CD4-positive, alpha-beta T cell (primary cell): ENCODE measurements at regions not wholly inside any gene's neighbourhood (a gene's known extent, or its start where the extent isn't known, plus 50 kb on each side); places are given as distances from the start of the nearest gene placed in this dataset.

ENCODE experiments used
- ATAC-seq: fragments of 200-7000 bp; cut with Tn5 transposase; one replicate; pipeline ENCODE4 v1.10.0; 2022; ENCODE audit warnings: mild to moderate bottlenecking; ENCODE audit not compliant: poor library complexity
- CTCF ChIA-PET: fragments of 350-600 bp; sonication (Branson Sonifier 250); formaldehyde crosslinking; loops from one replicate; lab custom pipeline; 2021; ENCODE audit warnings: antibody characterized with exemption, inconsistent platforms; lab: Charles Lee
- POLR2A ChIA-PET: fragments of 350-600 bp; sonication (Branson Sonifier 250); formaldehyde crosslinking; loops from one replicate; lab custom pipeline; 2021; ENCODE audit warnings: antibody characterized with exemption, inconsistent platforms; lab: Charles Lee
- DNase-seq, 14 experiments: peaks; one replicate each; pipeline ENCODE4 v3.0.0-alpha.2; 2013 to 2020; ENCODE audit warnings: mixed read lengths in 2 of 14
- H3K27ac ChIP-seq, 2 donors: one replicate each; pipeline versions ENCODE4 v1.5.1 to v1.7.0; 2013; ENCODE audit warnings: low read length in 2 of 2, low read depth in 1 of 2, mild to moderate bottlenecking in 1 of 2
- H3K27me3 ChIP-seq, 2 experiments: 1 replicate in 1 of 2; 2 replicates in 1 of 2; pipeline versions ENCODE4 v1.6.1 to v1.7.0; 2013; ENCODE audit warnings: low read length in 2 of 2, control low read depth in 1 of 2, mild to moderate bottlenecking in 1 of 2, moderate library complexity in 1 of 2; ENCODE audit not compliant: insufficient read depth in 2 of 2, control insufficient read depth in 1 of 2
- H3K36me3 ChIP-seq: one replicate; pipeline ENCODE4 v1.6.1; 2013; ENCODE audit warnings: low read length, control low read depth; ENCODE audit not compliant: insufficient read depth
- H3K4me1 ChIP-seq: one replicate; pipeline ENCODE4 v1.6.1; 2013; ENCODE audit warnings: low read length, control low read depth; ENCODE audit not compliant: insufficient read depth
- H3K4me3 ChIP-seq: one replicate; pipeline ENCODE4 v1.5.1; 2013; ENCODE audit warnings: mild to moderate bottlenecking, low read length, moderate library complexity
- H3K9me3 ChIP-seq, 2 experiments: 1 replicate in 1 of 2; 2 replicates in 1 of 2; pipeline versions ENCODE4 v1.6.1 to v1.7.0; 2013; ENCODE audit warnings: low read length in 2 of 2, mild to moderate bottlenecking in 2 of 2, control low read depth in 1 of 2, moderate library complexity in 1 of 2; ENCODE audit not compliant: control insufficient read depth in 1 of 2, insufficient read depth in 1 of 2
- H3K27ac Mint-ChIP-seq: one replicate; pipeline ENCODE4 v1.8.0; 2020; ENCODE audit warnings: mixed read lengths
- H3K27me3 Mint-ChIP-seq: one replicate; pipeline ENCODE4 v1.8.0; 2021; ENCODE audit warnings: mixed read lengths
- H3K36me3 Mint-ChIP-seq: one replicate; pipeline ENCODE4 v1.8.0; 2021; ENCODE audit warnings: low read depth, mixed read lengths
- H3K4me1 Mint-ChIP-seq: one replicate; pipeline ENCODE4 v1.8.0; 2021; ENCODE audit warnings: low read depth, mixed read lengths
- H3K4me3 Mint-ChIP-seq: one replicate; pipeline ENCODE4 v1.8.0; 2020; ENCODE audit warnings: mild to moderate bottlenecking, mixed read lengths
- H3K9me3 Mint-ChIP-seq: one replicate; pipeline ENCODE4 v1.8.0; 2020; ENCODE audit warnings: mixed read lengths
- intact Hi-C, 2 experiments: fragments of 100-400 bp; cut with DNase I in 1 of 2; cut with micrococcal nuclease in 1 of 2; formaldehyde crosslinking; loops; one replicate each; pipeline versions ENCODE4 v1.15.1 to v1.9.0; 2023 to 2025; cut with DNase I, micrococcal nuclease
- TF ChIP-seq, protein P1 (sequence below): fragments of 200-600 bp; IDR thresholded peaks from one replicate; pipeline ENCODE4 v1.8.0; 2022; ENCODE audit warnings: antibody characterized with exemption, mild to moderate bottlenecking

DNA sequence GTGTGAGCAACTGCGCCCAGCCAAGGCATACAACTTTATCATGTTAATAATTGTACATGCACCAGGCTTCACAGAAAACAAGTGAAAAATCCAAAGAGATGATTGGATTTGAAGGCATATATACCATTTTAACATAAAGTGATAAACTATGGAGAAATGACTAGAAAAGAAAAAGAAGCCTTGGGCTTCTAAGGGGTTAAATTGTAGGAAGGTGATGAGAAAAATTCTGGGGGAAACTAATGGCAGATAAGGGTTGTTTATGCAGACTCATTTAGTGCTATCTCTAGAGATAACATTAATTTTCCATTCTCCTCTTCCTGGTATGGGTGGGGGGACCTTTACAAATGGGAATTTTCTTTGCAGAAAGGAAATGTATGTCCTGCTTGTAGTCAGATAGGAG lies 154.0 kb downstream of the TMEM17 start:
- intact Hi-C loops, result no loop called here
- Histone ChIP-seq H3K4me3 (no peak overlapping the region), H3K4me1 (no peaks in the 10 kb centered on the region), H3K27ac (no peak overlapping the region), H3K27me3 (no peaks in the 10 kb centered on the region), H3K9me3 (peaks cover 5 to 13% of the 10 kb centered on the region in 2 experiments), H3K36me3 (no peaks in the 10 kb centered on the region)
- Mint-ChIP-seq H3K9me3 (no peaks in the 10 kb centered on the region), H3K27me3 (no peaks in the 10 kb centered on the region), H3K27ac (no peak overlapping the region), H3K4me1 (no peaks in the 10 kb centered on the region), H3K36me3 (no peaks in the 10 kb centered on the region), H3K4me3 (no peak overlapping the region)
- TF ChIP-seq, protein P1, sequence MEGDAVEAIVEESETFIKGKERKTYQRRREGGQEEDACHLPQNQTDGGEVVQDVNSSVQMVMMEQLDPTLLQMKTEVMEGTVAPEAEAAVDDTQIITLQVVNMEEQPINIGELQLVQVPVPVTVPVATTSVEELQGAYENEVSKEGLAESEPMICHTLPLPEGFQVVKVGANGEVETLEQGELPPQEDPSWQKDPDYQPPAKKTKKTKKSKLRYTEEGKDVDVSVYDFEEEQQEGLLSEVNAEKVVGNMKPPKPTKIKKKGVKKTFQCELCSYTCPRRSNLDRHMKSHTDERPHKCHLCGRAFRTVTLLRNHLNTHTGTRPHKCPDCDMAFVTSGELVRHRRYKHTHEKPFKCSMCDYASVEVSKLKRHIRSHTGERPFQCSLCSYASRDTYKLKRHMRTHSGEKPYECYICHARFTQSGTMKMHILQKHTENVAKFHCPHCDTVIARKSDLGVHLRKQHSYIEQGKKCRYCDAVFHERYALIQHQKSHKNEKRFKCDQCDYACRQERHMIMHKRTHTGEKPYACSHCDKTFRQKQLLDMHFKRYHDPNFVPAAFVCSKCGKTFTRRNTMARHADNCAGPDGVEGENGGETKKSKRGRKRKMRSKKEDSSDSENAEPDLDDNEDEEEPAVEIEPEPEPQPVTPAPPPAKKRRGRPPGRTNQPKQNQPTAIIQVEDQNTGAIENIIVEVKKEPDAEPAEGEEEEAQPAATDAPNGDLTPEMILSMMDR, result no peak
- ChIA-PET POLR2A (no interaction called here), CTCF (interaction anchor here (0.8 kb wide), 1 partner anchor 12 kb away, joined by 3 read pairs; no protein-coding TSS in a partner anchor)
- ATAC-seq (no peak), DNase-seq (no peak)

GRCh38 chr2:62349788-62350187 lies 153.9 kb downstream of the B3GNT2 start:
- H3K4me3 Mint-ChIP-seq, result no peak overlapping the region
- H3K9me3 Mint-ChIP-seq, result no peaks in the 10 kb centered on the region
- Histone ChIP-seq H3K4me3 (no peak overlapping the region), H3K27me3 (no peaks in the 10 kb centered on the region), H3K36me3 (no peaks in the 10 kb centered on the region), H3K4me1 (no peaks in the 10 kb centered on the region), H3K9me3 (peaks cover 5 to 13% of the 10 kb centered on the region in 2 experiments), H3K27ac (no peak overlapping the region)
- no peaks in the 10 kb centered on the region for H3K36me3 Mint-ChIP-seq
- intact Hi-C loops, result no loop called here
- ChIA-PET POLR2A (no interaction called here), CTCF (no interaction called here)
- no peak overlapping the region for H3K27ac Mint-ChIP-seq
- TF ChIP-seq, protein P1, result no peak
- DNase-seq (no peak), ATAC-seq (no peak)
- H3K4me1 Mint-ChIP-seq, result no peaks in the 10 kb centered on the region
- H3K27me3 Mint-ChIP-seq, result no peaks in the 10 kb centered on the region

GRCh38 chr2:62348700-62349099 lies 152.8 kb downstream of the B3GNT2 start:
- CTCF ChIA-PET, result no interaction called here

More at GRCh38 chr2:62348700-62349099, 152.8 kb downstream of the B3GNT2 start:
- Mint-ChIP-seq H3K4me1 (no peaks in the 10 kb centered on the region), H3K9me3 (no peaks in the 10 kb centered on the region), H3K36me3 (no peaks in the 10 kb centered on the region), H3K27ac (no peak overlapping the region), H3K27me3 (no peaks in the 10 kb centered on the region), H3K4me3 (no peak overlapping the region)
- TF ChIP-seq, protein P1, result no peak
- no peaks in the 10 kb centered on the region for H3K36me3 ChIP-seq
- no peak overlapping the region for H3K27ac ChIP-seq
- ATAC-seq, result no peak
- no peak overlapping the region for H3K4me3 ChIP-seq
- H3K4me1 ChIP-seq, result no peaks in the 10 kb centered on the region
- H3K9me3 ChIP-seq, result peaks cover 5 to 13% of the 10 kb centered on the region in 2 experiments
- no peaks in the 10 kb centered on the region for H3K27me3 ChIP-seq
- intact Hi-C loops, result no loop called here
- POLR2A ChIA-PET, result interaction anchor here (0.7 kb wide), 1 partner anchor 550 kb away, joined by 3 read pairs; no protein-coding TSS in a partner anchor
- no peak for DNase-seq
